Stimulated activated CD4-positive, alpha-beta T cell treated with anti-CD3 and anti-CD28 coated beads, Interleukin-2, amount 100 ng/mL, for 24 hours (primary cell): ENCODE measurements at regions not wholly inside any gene's neighbourhood (a gene's known extent, or its start where the extent isn't known, plus 50 kb on each side); places are given as distances from the start of the nearest gene placed in this dataset.
"Not testable (repeated sequence)": the region's sequence is repeated elsewhere in the genome, so short reads cannot be mapped to it uniquely, and the experiment has no call there.

Experiments
- DNase-seq, 2 donors: peaks; one replicate each; pipeline ENCODE4 v3.0.0-alpha.2; 2020

- DNase-seq = no peak
Observed at GRCh38 chr5:157997991-157998504, 139.1 kb upstream of the CLINT1 start.

GRCh38 chr5:157994906-157995519 lies 136.1 kb upstream of the CLINT1 start:
- peak; percentile 59 to 62 for DNase-seq

- DNase-seq = no peak
Observed at GRCh38 chr5:157993986-157994691, 135.2 kb upstream of the CLINT1 start.

DNA sequence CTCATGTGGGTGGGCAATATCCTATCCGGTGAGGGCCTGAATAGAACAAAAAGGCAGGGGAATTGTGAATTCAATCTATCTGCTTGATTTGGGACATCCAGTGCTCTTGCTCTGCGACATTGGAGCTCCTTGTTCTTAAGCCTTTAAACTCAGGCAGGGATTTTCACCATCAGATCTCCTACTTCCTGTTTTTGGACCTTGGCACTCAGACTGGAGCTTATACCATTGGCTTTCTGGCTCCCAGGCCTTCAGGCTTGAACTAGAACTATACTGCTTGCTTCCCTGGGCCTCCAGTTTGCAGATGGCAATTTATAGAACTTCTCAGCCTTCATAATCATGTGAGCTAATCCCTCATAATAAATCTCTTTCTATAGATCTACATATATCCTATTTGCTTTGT lies 134.3 kb upstream of the CLINT1 start:
- no peak for DNase-seq

- no peak for DNase-seq
Observed at GRCh38 chr5:157990583-157991181, 131.7 kb upstream of the CLINT1 start.

GRCh38 chr5:157989296-157989695 lies 130.4 kb upstream of the CLINT1 start:
- no peak for DNase-seq

DNA sequence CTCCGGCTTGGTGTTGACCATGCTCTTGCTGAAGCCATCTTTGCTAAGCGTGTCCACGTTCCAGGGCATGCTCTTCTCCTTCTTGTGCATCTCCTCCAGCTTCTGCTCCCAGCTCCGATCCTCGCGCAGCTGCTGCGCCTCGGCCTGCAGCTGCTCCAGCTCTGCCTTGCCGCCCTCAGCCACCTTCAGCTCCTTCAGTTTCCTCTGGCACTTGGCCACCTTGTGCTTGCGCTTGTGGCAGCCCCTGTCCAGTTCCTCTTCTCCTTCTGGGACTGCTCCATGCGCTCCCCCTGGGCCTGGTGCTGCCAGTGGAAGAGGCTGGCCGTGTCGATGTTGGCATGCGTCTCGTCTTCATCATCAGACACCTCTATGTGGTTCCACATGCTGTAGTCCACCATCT lies 128.3 kb upstream of the CLINT1 start:
- DNase-seq = no peak

- no peak for DNase-seq
Observed at GRCh38 chr5:157986431-157986990, 127.6 kb upstream of the CLINT1 start.

GRCh38 chr5:157984611-157985010 lies 125.7 kb upstream of the CLINT1 start:
- no peak for DNase-seq

- no peak for DNase-seq
Observed at GRCh38 chr5:157983906-157984551, 125.1 kb upstream of the CLINT1 start.

DNA sequence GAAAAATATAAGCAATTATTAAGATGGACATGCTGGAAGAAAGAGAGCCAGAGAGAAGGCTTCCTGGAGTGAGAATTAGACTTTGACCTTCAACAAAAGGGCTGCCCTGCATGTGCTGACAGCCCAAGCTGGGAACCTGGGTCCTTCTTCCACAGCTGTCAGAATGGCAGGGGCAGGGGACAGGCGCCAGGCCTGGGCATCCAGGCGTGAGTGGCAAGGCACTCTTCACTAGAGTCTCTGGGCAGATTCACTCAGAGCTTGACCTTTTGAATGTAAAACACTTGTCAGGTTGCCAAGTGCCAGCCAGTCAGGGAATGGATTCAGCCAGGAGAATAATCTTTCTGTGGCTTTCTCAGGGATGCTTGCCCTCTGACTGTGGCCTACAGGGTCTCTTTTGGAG lies 119.1 kb upstream of the CLINT1 start:
- DNase-seq = no peak

- no peak for DNase-seq
Observed at GRCh38 chr5:157976429-157976828, 117.5 kb upstream of the CLINT1 start.

DNA sequence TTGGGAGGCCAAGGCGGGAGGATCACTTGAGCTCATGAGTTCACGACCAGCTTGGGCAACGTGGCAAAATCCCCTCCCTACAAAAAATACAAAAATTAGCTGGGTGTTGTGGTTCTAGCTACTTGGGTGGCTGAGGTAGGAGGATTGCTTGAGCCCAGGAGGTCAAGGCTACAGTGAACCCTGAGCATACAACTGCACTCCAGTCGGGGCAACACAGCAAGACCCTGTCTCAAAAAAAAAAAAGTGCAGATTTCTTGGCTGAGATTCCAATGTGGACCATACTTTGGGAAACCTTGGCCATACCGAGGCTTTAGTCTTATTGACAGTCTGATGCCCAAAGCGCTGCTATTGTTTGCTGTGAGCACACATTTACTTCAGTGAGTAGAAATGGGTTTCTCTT lies 113.6 kb upstream of the CLINT1 start:
- DNase-seq = no peak

DNA sequence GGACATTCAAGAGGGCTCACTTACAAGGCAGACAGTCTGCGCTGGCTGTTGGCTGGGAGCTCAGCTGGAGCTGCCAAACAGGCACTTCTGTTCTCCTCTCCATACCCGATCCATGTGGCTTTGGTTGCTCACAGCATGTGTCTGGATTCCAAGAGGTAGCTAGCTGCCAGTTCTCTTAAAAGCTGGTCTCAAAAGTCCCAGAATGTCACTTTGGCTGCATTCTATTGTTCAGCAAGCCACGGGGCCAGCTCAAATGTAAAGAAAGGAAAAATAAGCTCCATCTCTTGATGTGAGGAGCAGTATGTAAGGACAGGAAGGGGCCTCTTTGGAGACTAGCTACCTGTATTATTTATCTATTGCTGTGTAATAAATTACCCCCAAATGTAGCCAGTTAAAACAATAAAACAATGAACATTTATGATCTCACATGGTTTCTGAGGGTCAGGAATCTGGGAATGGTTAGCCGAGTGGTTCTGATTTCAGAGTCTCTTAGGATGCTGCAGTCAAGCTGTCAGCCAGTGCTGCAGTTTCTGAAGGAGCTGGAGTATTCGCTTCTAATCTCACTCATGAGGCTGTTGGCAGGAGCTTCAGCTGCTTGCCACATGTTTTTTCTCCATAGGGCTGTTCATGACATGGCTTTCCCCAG lies 112.7 kb upstream of the CLINT1 start:
- DNase-seq = no peak

- not testable (repeated sequence) for DNase-seq
Observed at GRCh38 chr5:157968570-157968969, 109.6 kb upstream of the CLINT1 start.

DNA sequence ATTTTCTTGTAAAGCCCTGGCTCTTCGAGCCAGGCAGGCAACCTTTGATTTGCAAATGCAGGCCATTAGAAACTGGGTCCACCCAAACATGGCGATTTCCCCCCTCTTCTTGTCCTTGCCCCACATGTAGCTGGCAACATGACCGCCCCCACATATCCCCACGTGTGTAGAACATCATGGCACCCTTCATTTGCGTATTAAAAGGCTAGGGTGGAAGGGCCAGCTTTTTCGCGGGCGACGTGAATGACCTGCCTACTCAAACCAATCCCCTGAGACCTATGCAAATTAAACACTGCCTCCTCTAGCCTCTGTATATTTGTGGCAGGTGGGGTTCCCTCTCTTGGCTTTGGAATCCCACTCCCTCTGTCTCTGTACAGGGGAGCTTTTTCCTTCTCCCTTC lies 107.0 kb upstream of the CLINT1 start:
- DNase-seq = no peak

DNA sequence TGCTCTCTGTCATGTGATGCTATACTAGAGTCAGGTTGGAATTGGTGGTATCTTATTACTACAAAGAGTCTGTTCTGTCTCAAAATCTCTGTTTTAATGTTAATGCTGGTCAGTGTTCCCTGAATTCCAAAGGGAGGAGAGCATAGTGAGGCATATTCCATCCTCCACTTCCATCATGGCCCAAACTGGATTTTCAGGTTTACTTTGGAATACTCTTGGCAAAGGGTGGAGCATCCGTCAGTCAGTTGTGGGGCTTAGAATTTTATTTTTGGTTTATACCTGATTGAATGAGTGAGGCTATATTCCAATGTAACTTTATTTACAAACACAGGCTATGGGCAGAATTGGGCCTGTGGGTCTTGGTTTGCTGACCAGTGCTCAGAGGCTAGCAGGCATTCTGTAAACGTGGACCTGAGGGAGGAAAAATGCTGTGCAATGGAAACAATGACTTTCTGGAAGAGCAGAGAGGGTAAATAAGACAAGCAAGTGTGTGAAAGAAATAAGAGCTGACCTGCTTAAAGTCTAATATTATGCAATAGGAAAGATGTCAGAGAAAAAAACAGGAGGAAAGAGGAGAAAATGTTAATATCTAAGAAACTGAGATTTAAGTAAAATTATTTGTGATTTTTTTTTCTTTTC lies 106.2 kb upstream of the CLINT1 start:
- no peak for DNase-seq

DNA sequence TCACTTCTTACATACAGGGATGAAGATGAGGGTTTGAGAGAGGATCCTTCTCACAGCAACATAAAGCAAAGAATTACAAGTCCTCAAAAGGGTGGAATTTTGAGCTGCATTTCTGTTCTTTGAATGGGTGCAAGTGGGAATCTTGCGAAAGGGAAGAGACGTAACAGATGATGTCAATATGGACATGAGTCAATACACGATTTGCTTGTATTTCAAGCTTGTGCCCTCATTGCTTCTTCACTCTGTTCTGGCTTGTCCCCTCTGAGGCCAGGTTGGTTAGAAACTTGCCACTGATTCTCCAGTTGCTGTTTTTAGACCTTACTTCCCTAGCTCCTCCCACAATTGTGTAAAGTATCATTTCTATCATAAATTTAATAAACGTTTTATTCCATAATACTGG lies 104.8 kb upstream of the CLINT1 start:
- no peak for DNase-seq

- DNase-seq = no peak
Observed at GRCh38 chr5:157963244-157963643, 104.3 kb upstream of the CLINT1 start.

DNA sequence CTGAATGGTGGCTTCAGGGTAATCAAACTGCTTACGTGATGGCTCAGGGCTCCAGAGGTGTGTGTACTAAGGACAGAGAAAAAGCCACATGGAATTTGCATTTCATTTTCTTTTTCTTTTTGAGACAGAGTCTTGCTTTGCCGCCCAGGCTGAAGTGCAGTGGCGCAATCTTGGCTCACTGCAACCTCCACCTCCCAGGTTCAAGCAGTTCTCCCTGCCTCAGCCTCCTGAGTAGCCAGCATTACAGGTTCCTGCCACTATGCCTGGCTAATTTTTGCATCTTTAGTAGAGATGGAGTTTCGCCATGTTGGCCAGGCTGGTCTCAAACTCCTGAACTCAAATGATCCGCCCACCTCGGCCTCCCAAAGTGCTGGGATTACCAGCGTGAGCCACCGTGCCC lies 103.7 kb upstream of the CLINT1 start:
- DNase-seq = not testable (repeated sequence)

GRCh38 chr5:157961896-157962590 lies 103.1 kb upstream of the CLINT1 start:
- no peak for DNase-seq

DNA sequence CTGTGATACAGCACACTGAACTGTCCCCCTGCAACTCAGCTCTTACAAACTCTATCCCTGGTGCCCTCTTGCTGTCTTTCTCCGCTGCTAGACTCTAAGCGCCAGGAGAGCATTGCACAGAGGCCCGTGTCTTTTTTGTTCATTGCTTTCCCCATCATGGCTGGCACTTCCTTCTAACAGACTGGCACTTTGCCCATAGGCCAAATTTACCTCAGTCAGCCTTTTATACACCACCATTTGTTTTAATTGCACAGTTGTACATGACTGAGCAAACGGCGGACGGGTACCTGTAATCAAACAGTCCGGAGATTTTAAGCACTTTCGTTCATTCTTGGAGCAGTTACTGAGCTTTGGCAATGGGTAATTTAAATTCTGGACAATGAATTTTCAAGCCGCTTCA lies 102.2 kb upstream of the CLINT1 start:
- DNase-seq = no peak
